Sigmoid colon (tissue), 6 donors: ENCODE measurements at regions not wholly inside any gene's neighbourhood (a gene's known extent, or its start where the extent isn't known, plus 50 kb on each side); places are given as distances from the start of the nearest gene placed in this dataset.

Experiments
- DNase-seq: peaks from one replicate; pipeline ENCODE4 v3.0.0-alpha.2; 2019
- H3K27ac ChIP-seq, 4 donors: fragments of 200-600 bp; sonication (generic); one replicate each; pipeline ENCODE4 v1.5.1; 2016 to 2019; ENCODE audit warnings: mild to moderate bottlenecking in 1 of 4
- H3K27me3 ChIP-seq, 3 donors: fragments of 200-600 bp; sonication (generic); one replicate each; pipeline ENCODE4 v1.5.1; 2019; ENCODE audit warnings: mild to moderate bottlenecking in 1 of 3
- H3K36me3 ChIP-seq, 4 donors: fragments of 200-600 bp; sonication (generic); one replicate each; pipeline ENCODE4 v1.5.1; 2016 to 2019
- H3K4me1 ChIP-seq, 4 donors: fragments of 200-600 bp; sonication (generic); one replicate each; pipeline ENCODE4 v1.5.1; 2017 to 2019
- H3K4me3 ChIP-seq, 4 donors: fragments of 200-600 bp; sonication (generic); one replicate each; pipeline ENCODE4 v1.5.1; 2017 to 2019; ENCODE audit warnings: mild to moderate bottlenecking in 2 of 4, moderate library complexity in 1 of 4
- H3K9me3 ChIP-seq, 4 donors: fragments of 200-600 bp in 3 of 4; sonication (generic) in 3 of 4; one replicate each; pipeline versions ENCODE4 v1.5.1 to v1.6.1; 2013 to 2019
- EP300 ChIP-seq, 4 donors: sonication (generic); formaldehyde crosslinking; IDR thresholded peaks; one replicate each; pipeline ENCODE4 v1.6.1; 2017; ENCODE audit warnings: antibody characterized with exemption in 4 of 4
- POLR2A ChIP-seq, 2 donors: fragments of 450-650 bp; IDR thresholded peaks; one replicate each; pipeline ENCODE4 v1.6.1; 2016; ENCODE audit warnings: antibody characterized with exemption in 2 of 2, mild to moderate bottlenecking in 2 of 2, moderate library complexity in 2 of 2
- POLR2AphosphoS5 ChIP-seq, 4 donors: sonication (generic); formaldehyde crosslinking; IDR thresholded peaks; one replicate each; pipeline ENCODE4 v1.6.1; 2017; ENCODE audit warnings: antibody characterized with exemption in 4 of 4
- WGBS, 2 donors: extraction: QIAGEN DNeasy Blood & Tissue Kit; methylation state at CpG; one replicate each; pipeline ENCODE4 v1.1.7; 2013; 5-methylcytosine and 5-hydroxymethylcytosine counted together
- intact Hi-C: fragments of 100-400 bp; cut with DNase I; formaldehyde crosslinking; loops from one replicate; pipeline ENCODE4 v1.15.1; 2023
- TF ChIP-seq, protein P1 (sequence below), 4 experiments: fragments of 450-650 bp in 3 of 4; fragments of 200-600 bp in 1 of 4; IDR thresholded peaks; one replicate each; pipeline ENCODE4 v1.5.1; 2016 to 2019; ENCODE audit warnings: antibody characterized with exemption in 4 of 4, mild to moderate bottlenecking in 3 of 4, moderate library complexity in 2 of 4
- donor health status: healthy with polysubstance abuse.
- donor health status: healthy.

DNA sequence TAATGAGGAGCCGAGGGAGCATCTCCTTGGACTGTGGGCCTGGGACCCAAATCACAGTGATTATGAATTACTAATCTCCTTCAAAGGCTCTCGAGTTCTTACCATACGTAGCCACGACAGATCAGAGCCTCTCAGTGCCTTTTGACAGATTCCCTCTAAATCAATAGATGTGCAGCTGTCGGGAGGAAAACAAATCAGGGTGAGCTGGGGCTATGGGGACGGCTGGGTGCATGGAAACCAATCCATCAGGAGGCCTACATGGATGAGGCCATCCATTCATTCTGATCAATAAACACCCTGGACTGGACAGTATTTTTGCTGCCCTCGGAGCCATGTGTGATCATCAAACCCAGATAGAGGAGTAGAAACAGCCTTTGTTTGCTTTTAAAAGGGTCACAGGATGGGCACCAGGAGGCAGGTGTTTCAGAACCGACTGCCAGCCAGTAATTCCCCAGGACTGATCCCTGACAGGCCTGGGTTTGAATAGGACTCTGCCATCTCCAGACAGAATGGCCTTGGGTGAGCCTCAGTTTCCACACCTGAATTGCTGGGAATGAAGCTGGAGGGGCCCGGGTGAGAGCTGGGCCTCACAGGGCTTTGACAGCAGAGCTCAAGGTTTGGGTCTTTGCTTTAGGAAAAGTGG, 532.8 kb downstream of the MATN1 start:
- H3K9me3 ChIP-seq, result no peaks in the 10 kb centered on the region
- 73 to 83% methylated on average over 9 of the region's 9 CpGs for WGBS, 2 donors
- H3K27ac ChIP-seq, result peak overlapping the region in 2 of 4 donors; percentile 21 to 60
- H3K27me3 ChIP-seq, result peaks cover 0 to 4% (median 0%) of the 10 kb centered on the region in 3 donors
- intact Hi-C loops, result no loop called here
- no peak overlapping the region for H3K4me3 ChIP-seq
- TF ChIP-seq, protein P1, sequence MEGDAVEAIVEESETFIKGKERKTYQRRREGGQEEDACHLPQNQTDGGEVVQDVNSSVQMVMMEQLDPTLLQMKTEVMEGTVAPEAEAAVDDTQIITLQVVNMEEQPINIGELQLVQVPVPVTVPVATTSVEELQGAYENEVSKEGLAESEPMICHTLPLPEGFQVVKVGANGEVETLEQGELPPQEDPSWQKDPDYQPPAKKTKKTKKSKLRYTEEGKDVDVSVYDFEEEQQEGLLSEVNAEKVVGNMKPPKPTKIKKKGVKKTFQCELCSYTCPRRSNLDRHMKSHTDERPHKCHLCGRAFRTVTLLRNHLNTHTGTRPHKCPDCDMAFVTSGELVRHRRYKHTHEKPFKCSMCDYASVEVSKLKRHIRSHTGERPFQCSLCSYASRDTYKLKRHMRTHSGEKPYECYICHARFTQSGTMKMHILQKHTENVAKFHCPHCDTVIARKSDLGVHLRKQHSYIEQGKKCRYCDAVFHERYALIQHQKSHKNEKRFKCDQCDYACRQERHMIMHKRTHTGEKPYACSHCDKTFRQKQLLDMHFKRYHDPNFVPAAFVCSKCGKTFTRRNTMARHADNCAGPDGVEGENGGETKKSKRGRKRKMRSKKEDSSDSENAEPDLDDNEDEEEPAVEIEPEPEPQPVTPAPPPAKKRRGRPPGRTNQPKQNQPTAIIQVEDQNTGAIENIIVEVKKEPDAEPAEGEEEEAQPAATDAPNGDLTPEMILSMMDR (IDR thresholded peaks at IDR 0.05), result no peak
- TF ChIP-seq POLR2A (IDR thresholded peaks at IDR 0.05), result no peak
- TF ChIP-seq EP300 (IDR thresholded peaks at IDR 0.05), result no peak
- no peak for TF ChIP-seq POLR2AphosphoS5 (IDR thresholded peaks at IDR 0.05)
- DNase-seq, result no peak
- peaks cover 0 to 8% (median 3%) of the 10 kb centered on the region in 4 donors for H3K4me1 ChIP-seq
- H3K36me3 ChIP-seq, result no peaks in the 10 kb centered on the region

DNA sequence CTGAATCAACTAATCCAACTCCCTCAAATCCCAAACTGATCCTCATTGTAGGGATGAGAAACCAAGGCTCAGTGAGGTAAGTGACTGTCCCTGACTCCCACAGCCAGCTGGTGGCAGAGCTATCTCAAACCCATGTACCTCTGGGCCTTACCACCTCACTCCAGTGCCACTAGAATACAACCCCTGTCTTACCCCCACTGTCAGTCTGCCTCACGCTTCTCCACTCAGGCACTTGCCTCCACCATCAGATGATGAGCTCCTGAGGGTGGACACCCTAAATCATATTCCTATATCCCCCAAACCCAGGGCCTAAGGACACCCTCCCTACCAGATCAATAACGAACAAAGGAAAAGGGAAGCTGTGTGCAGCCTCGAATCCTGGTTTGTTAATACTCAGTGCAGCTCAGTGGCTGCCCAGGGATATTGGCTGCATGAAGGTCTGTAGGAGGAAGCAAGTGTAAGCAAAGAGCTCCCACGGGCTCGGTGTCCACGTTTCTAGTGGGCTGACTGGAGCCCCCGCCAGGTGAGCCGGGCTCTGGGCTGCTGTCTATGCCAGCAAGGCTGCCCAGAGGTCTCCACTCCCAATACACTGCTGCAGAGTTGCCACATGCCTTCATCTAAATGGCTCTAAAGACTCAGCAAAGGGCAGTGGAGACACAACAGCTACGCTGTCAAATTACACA, 533.4 kb downstream of the MATN1 start:
- Histone ChIP-seq H3K36me3 (no peaks in the 10 kb centered on the region), H3K4me3 (no peak overlapping the region), H3K27ac (peak overlapping the region in 1 of 4 donors; percentile 60), H3K9me3 (no peaks in the 10 kb centered on the region), H3K4me1 (peaks cover 0 to 8% (median 3%) of the 10 kb centered on the region in 4 donors), H3K27me3 (peaks cover 0 to 4% (median 0%) of the 10 kb centered on the region in 3 donors)
- intact Hi-C loops, result no loop called here
- WGBS, 2 donors, result 79 to 85% methylated on average over 9 of the region's 9 CpGs
- TF ChIP-seq POLR2A (IDR thresholded peaks at IDR 0.05) (no peak), EP300 (IDR thresholded peaks at IDR 0.05) (no peak), POLR2AphosphoS5 (IDR thresholded peaks at IDR 0.05) (no peak)
- TF ChIP-seq, protein P1 (IDR thresholded peaks at IDR 0.05), result no peak
- no peak for DNase-seq

DNA sequence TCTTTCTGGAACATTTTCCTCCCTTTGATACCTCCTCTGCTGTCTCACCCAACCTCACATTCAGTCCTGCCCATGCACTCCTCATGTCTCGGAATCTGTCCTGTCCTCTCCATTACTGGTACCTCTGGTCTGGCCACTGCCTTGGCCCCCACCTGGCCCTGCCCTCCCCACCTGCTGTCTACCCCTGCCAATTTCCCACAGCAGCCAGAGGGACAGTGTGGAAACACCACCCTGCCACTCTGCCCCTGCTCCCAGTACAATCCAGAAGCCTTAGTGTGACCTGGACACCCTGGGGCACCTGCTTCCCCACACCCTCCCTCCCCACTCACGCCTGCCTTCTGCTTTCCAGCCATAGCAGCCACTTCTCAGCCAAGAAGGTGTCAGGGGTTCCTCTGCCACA, 534.4 kb downstream of the MATN1 start:
- intact Hi-C loops, result no loop called here
- H3K4me1 ChIP-seq, result peaks cover 0 to 8% (median 3%) of the 10 kb centered on the region in 4 donors
- WGBS, 2 donors, result 90 to 95% methylated on average over 2 of the region's 2 CpGs
- H3K27ac ChIP-seq, result no peak overlapping the region
- no peaks in the 10 kb centered on the region for H3K9me3 ChIP-seq
- TF ChIP-seq EP300 (IDR thresholded peaks at IDR 0.05) (no peak), POLR2A (IDR thresholded peaks at IDR 0.05) (no peak), POLR2AphosphoS5 (IDR thresholded peaks at IDR 0.05) (no peak)
- TF ChIP-seq, protein P1 (IDR thresholded peaks at IDR 0.05), result no peak
- H3K4me3 ChIP-seq, result no peak overlapping the region
- no peak for DNase-seq
- no peaks in the 10 kb centered on the region for H3K36me3 ChIP-seq
- H3K27me3 ChIP-seq, result peaks cover 0 to 4% (median 0%) of the 10 kb centered on the region in 3 donors

DNA sequence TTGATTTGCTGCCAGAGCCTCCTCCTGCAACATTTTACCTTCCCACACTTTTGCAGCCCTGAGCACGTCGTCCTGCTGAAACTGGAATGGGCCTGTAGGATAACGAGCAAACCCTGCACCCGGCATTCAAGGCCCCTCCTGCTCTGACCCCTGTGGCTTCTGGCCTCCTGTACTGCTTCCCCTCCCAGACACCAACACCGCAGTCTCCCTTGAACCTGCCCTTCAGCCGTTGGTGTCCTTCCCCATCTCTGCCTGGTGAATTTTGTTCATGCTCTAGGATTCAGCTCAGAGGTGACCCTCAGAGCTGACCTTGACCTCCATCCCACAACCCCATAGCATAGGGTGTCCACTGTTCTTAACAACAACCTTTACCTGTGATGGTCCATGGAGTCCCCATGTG, 535.1 kb downstream of the MATN1 start:
- no peak for DNase-seq
- TF ChIP-seq POLR2A (IDR thresholded peaks at IDR 0.05) (no peak), POLR2AphosphoS5 (IDR thresholded peaks at IDR 0.05) (no peak), EP300 (IDR thresholded peaks at IDR 0.05) (no peak)
- TF ChIP-seq, protein P1 (IDR thresholded peaks at IDR 0.05), result no peak
- Histone ChIP-seq H3K36me3 (no peaks in the 10 kb centered on the region), H3K4me1 (peaks cover 0 to 8% (median 3%) of the 10 kb centered on the region in 4 donors), H3K9me3 (no peaks in the 10 kb centered on the region), H3K27ac (no peak overlapping the region), H3K4me3 (no peak overlapping the region), H3K27me3 (peaks cover 0 to 4% (median 0%) of the 10 kb centered on the region in 3 donors)
- intact Hi-C loops, result no loop called here
- 72 to 73% methylated on average over 6 of the region's 6 CpGs for WGBS, 2 donors
